NCI-H82 treated with DMSO at 0.1 percent for 48 hours (cell line): ENCODE measurements at regions not wholly inside any gene's neighbourhood (a gene's known extent, or its start where the extent isn't known, plus 50 kb on each side); places are given as distances from the start of the nearest gene placed in this dataset.
A peak's percentile ranks its signal among the peaks of the same experiment; 100 is the strongest.

Experiments
- DNase-seq: peaks from one replicate; lab custom pipeline; 2025; ENCODE audit not compliant: unreplicated experiment; lab: John Stamatoyannopoulos, UW

- no peak for DNase-seq
Observed at GRCh38 chr11:28767574-28767973, 659.4 kb downstream of the METTL15 start.

DNA sequence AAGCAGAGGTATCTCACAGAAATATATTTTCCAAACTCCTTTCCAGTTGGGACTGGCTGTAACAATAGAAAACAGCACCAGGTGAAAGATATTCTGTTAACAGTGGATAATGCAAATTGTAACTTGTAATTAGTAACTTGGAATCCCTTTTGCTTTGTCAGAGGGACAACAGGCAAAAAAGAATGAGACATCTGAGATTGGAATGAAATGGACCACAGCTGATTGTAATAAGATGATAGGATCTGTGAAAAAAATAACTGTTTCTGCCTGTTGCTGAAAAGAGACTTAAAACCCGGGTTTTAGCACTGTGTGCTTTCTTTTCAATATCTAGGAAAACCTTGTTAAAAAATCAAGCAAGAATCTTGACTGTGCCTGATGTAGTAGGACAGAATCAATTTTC is 655.7 kb downstream of the METTL15 start:
- DNase-seq, result no peak

DNA sequence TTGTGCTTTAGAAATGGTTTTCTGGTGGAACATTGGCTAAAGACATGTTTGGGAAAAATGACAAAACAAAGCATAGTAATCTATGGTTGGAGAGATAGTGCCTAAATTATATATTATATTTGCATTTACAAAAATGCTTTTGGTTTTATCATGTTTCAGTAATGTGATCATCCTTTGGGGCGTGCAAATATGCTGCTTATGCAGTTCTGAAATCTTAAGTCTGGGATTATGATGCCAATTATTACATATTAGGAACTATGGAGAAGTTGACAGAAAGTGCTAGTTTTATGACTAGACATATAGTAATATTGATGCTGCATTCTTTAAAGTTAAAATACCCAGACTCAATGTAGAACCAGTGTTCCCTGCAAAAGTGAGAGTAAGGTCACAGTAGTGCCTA is 655.0 kb downstream of the METTL15 start:
- no peak for DNase-seq

- DNase-seq, result no peak
Observed at GRCh38 chr11:28760676-28761390, 652.6 kb downstream of the METTL15 start.

DNA sequence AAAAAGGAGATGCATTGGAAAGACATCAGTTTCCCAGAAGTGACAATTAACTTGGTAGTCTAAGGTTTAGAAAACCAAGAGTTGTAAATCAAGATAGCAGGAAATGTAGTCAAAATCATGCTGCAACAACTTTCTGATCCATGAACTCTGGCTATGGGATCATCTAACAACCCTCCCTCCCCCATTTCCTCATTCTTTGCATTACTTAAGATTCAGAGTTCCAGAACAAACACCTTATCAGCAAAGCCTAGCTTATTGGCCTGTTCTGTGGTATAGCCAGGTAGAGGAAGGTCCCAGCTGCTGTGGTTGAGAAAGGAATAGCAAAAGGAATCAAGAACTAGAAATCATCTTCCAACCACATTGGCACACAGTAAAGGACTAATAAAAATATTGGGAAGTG is 651.1 kb downstream of the METTL15 start:
- no peak for DNase-seq

GRCh38 chr11:28757725-28758515 is 649.7 kb downstream of the METTL15 start:
- DNase-seq, result no peak

GRCh38 chr11:28756977-28757376 is 648.8 kb downstream of the METTL15 start:
- no peak for DNase-seq

GRCh38 chr11:28743061-28743550 is 634.9 kb downstream of the METTL15 start:
- no peak for DNase-seq

GRCh38 chr11:28739489-28740280 is 631.5 kb downstream of the METTL15 start:
- no peak for DNase-seq

GRCh38 chr11:28738549-28738948 is 630.4 kb downstream of the METTL15 start:
- DNase-seq, result peak; percentile 68

GRCh38 chr11:28736256-28736655 is 628.1 kb downstream of the METTL15 start:
- no peak for DNase-seq

- no peak for DNase-seq
Observed at GRCh38 chr11:28735511-28735910, 627.3 kb downstream of the METTL15 start.

GRCh38 chr11:28730889-28731288 is 622.7 kb downstream of the METTL15 start:
- DNase-seq, result no peak

- DNase-seq, result no peak
Observed at GRCh38 chr11:28730336-28730735, 622.1 kb downstream of the METTL15 start.

DNA sequence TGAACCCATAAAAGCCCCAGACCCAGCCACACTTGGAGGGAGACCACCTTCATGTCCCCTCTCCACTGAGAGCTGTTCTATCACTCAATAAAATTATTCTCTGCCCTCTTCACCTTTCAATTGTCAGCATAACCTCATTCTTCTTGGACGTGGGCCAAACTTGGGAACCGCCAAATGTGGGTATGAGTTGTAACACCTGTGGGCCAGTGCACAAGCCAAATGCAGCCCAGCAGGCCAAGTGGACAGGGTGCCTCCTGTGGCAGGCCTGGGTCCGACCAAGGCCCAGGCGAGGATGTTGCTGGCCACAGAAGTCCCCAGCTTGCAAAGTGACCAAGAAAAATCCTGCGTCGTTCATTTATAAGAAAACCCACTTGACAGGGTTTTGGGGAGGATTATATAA is 621.2 kb downstream of the METTL15 start:
- DNase-seq, result no peak

DNA sequence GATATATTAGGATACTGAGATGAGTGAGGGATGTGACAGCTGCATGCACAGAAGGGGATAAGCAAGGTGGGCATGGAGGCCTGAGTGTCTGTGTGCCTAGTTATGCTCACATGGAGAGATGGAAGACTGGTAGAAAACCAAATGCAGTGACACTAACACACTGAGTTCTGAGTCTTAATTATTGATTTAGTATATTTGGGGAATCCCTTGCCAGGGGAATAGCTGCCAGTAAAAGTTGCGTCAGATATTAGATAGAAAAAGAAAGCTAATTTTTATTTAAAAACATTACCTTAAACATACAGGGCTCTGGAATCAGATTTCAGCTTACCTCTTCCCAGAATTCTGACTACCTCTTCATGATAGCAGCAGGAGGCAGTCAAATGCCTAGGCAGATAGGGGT is 620.5 kb downstream of the METTL15 start:
- DNase-seq, result no peak

DNA sequence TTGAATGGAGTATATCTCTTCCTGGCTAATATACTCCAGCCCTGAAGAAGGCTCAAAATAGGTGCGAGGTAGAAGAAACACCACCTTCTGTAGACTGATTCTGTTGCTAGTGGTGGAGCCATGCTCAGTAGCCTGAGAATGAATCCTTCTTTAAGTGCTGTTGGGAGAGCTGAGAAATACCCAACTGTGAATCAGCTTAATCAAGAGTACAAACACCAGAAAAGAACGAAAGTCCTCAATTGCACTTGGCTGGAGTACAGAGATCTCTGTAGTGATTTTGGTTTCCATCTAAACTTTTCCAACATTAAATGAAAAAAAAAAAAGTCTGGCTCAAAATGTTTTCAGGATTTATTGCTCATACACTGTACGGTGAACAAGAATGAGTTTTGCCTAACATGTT is 619.1 kb downstream of the METTL15 start:
- no peak for DNase-seq

DNA sequence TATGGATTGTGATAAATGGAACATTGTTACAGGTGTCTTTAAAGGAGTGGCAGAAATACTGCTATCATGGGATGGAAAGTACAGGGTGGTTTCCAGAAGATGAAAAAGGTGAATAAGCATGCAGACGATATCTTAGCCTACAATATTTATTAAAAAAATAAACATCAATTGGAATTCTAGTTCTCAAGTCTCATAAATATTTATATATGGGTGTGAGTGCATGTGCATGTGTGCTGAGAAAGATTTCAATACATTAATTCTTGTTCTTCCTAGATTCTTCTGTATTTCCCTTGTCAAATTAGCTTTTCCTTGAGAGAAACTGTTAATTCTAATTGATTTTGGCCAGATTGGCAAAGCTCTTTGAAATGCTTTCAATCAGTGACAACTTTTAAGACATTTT is 618.2 kb downstream of the METTL15 start:
- no peak for DNase-seq

DNA sequence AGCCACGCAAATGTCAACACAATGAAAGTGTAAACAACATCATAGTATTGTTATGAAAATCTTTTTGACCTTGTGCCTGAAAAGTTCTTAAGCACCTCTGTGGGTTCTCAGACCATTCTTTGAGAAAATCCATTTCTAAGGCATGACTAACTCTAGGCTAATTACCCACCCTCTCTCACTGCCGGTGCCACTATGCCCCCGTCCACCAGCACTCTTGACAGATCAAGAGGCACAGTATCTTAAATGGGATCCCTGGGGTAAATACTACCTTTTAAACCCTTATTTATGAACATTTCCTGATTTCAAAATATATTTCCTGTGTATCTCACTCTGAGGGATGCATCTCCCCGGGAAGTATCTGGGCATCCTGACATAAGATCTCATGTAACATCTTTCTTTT is 607.5 kb downstream of the METTL15 start:
- DNase-seq, result no peak

GRCh38 chr11:28713850-28714249 is 605.7 kb downstream of the METTL15 start:
- DNase-seq, result no peak

DNA sequence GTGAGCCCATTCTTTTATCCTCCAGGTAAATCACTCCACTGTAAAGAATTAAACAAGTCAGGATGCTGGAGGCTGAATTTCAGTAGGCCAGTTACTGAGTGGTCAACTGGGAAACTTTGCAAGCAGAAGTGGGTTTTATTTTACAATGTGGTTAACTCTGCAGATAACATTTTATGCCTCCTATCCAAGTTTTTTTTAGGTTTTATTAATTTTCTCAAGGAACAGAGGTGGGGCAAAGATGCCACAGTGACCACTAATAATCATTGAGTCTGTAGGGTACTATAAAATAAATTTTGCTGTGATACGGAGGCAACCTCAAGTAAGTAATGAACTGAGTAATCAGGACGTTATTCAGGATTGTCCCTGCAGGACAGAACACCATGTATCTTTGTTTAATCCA is 599.9 kb downstream of the METTL15 start:
- DNase-seq, result no peak

DNA sequence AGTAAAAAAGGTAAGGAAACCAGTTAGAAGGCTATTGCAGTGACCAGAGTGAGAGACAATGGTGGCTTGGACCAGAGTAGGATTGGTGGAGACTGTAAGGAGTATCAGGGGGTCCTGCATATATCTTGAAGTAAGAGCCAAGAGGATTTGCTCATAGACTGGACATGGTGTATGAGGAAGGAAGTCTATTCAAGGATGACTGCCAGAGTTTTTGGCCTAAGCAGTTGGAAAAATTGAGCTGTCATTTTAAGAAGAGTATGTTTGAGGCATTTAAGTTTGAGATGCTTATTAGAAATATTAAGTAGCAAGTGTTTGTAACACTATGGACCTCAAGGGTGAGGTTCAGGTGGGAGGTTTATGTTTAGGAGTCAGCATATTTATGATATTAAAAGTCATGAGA is 596.6 kb downstream of the METTL15 start:
- DNase-seq, result no peak
